ENCODE measurements at regions not wholly inside any gene's neighbourhood (a gene's known extent, or its start where the extent isn't known, plus 50 kb on each side); places are given as distances from the start of the nearest gene placed in this dataset.
"Not testable (repeated sequence)": the region's sequence is repeated elsewhere in the genome, so short reads cannot be mapped to it uniquely, and the experiment has no call there.

DNA sequence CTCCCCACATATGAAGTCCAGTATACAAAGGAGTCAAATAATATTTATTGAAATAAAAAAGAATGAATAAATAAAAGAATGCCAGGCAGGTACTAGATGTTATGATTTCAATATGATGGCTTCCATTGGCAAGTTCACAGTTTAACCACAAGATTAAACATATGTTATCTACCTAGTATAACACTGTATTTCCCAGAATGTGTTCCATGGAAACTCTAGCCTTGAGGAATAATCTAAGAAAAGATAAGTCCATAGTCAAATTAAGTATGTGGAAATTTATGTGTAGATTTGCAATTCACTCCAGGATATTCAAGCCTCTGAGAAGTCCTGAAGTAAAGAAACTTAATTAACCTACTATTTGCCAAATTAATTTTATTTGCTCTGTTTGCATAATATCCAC, 71.1 kb upstream of the FMNL2 start:
- H3K4me3 ChIP-seq, result no peak overlapping the region
- TF ChIP-seq, protein P1, sequence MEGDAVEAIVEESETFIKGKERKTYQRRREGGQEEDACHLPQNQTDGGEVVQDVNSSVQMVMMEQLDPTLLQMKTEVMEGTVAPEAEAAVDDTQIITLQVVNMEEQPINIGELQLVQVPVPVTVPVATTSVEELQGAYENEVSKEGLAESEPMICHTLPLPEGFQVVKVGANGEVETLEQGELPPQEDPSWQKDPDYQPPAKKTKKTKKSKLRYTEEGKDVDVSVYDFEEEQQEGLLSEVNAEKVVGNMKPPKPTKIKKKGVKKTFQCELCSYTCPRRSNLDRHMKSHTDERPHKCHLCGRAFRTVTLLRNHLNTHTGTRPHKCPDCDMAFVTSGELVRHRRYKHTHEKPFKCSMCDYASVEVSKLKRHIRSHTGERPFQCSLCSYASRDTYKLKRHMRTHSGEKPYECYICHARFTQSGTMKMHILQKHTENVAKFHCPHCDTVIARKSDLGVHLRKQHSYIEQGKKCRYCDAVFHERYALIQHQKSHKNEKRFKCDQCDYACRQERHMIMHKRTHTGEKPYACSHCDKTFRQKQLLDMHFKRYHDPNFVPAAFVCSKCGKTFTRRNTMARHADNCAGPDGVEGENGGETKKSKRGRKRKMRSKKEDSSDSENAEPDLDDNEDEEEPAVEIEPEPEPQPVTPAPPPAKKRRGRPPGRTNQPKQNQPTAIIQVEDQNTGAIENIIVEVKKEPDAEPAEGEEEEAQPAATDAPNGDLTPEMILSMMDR (IDR thresholded peaks at IDR 0.05), result no peak
- no peak overlapping the region for H3K27ac ChIP-seq
- no peak for DNase-seq (ENCODE audit: low spot score)

DNA sequence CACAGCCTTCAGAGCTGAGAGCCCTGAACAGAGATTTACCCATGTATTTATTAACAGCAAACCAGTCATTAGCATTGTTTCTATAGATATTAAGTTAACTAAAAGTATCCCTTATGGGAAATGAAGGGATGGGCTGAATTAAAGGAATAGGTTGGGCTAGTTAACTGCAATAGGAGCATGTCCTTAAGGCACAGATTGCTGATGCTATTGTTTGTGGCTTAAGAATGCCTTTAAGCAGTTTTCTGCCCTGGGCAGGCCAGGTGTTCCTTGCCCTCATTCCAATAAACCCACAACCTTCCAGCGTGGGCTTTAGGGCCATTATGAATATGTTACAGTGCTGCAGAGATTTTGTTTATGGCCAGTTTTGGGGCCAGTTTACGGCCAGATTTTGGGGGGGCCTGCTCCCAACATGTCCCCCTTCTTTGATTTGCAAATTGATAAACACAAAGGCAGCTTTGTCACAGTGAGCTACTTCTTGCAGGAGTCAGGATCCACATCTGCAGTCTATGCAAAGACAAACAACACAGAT, 61.2 kb upstream of the FMNL2 start:
- not testable (repeated sequence) for H3K27ac ChIP-seq; H3K4me3 ChIP-seq; DNase-seq (ENCODE audit: low spot score)

DNA sequence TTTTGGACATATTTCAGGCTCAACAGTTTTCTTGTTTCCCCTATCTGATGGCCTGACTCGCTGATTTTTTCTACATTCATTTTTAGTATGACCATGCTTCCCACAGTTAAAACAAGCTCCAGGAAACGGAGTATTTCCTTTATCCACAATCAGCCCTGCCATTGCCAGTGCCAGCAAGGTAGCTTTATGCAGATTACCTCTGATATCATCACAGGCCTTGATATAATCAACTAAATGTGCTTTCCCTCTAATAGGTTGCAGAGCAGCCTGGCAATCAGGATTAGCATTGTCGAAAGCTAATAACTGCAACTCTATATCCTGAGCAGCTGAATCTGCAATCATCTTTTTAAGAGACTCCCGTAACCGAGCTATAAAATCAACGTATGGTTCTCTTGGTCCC, 57.1 kb upstream of the FMNL2 start:
- H3K27ac ChIP-seq; DNase-seq (ENCODE audit: low spot score); H3K4me3 ChIP-seq: not testable (repeated sequence)

DNA sequence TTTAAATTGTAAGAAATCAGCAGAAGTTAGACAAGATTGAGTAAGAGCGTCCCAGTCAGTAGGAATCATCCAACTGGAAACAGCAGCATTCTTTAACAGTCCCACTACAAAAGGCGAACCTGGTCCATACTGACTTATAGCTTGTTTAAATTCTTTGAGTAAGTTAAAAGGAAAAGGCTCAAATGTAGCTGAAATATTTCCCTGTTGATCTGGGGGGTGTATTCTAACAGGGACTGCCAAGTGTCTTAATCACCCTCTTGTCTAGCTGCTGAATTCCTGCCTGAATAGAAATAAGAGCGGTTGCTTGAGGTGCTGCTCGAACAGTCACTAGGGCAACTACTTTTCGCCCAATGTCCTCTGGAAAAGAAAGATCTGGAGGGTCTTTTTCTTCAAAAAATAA, 56.4 kb upstream of the FMNL2 start:
- H3K27ac ChIP-seq, result no peak overlapping the region
- H3K4me3 ChIP-seq, result no peak overlapping the region
- TF ChIP-seq, protein P1 (IDR thresholded peaks at IDR 0.05), result no peak
- no peak for DNase-seq (ENCODE audit: low spot score)

DNA sequence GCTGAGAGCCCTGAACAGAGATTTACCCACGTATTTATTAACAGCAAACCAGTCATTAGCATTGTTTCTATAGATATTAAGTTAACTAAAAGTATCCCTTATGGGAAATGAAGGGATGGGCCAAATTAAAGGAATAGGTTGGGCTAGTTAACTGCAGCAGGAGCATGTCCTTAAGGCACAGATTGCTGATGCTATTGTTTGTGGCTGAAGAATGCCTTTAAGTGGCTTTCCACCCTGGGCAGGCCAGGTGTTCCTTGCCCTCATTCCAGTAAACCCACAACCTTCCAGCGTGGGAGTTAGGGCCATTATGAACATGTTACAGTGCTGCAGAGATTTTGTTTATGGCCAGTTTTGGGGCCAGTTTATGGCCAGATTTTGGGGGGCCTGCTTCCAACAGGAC, 55.6 kb upstream of the FMNL2 start:
- not testable (repeated sequence) for H3K4me3 ChIP-seq; H3K27ac ChIP-seq; DNase-seq (ENCODE audit: low spot score)

DNA sequence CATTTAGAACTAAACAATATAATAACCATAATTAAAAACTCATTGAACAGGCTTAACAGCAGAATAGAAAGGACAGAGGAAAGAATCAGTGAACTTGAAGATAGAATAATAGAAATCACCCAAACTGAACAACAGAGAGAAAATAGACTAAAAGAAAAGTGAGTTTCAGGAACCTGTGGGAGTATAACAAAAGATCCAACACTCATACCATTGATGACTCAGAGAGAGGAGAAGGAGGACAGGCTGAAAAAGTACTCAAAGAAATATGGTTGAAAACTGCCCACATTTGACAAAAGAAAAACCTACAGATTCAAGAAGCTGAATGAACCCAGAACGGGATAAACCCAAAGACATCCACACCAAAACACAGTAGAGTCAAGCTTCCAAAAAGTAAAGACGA, 54.2 kb upstream of the FMNL2 start:
- Histone ChIP-seq H3K27ac (no peak overlapping the region), H3K4me3 (no peak overlapping the region)
- DNase-seq (ENCODE audit: low spot score), result no peak
- TF ChIP-seq, protein P1 (IDR thresholded peaks at IDR 0.05), result no peak

DNA sequence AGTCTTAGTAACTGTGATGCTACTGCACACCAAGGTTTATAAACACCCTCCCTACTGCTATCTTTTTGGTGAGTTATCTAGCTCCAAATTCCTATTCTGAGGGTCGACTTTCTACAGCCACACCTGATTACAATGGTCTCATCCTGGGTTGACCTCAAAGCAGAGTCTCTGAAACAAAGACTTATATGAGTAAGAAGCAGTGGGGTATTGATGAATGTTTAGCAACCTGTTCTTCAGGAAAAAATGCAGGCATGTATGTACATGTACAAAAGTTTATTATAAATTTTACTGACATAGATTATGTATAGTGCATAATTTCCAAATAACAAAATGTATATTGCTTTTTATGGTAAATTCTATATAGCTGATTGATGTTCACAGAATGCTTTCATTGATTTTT, 51.6 kb upstream of the FMNL2 start:
- TF ChIP-seq, protein P1 (IDR thresholded peaks at IDR 0.05), result no peak
- H3K27ac ChIP-seq, result no peak overlapping the region
- DNase-seq (ENCODE audit: low spot score), result no peak
- no peak overlapping the region for H3K4me3 ChIP-seq

DNA sequence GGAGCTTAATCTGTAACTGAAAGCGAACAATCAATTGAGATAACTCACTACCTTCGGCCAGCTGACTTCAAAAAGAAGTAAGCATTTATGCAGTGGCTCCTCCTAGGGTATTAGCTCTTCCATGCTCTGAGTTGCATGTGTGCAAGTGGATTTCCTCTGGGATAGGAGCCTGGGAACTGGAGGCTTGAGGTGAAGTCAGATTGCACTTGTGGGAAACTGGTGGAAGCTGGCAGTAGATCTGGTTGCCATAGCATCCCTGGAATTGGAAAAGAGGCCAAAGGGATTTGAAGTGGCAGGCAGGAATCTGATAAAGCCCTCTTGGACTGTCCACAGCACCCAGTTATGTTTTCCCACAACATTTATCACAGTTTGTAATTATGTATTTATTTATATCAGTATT, 50.6 kb upstream of the FMNL2 start:
- H3K4me3 ChIP-seq, result no peak overlapping the region
- TF ChIP-seq, protein P1 (IDR thresholded peaks at IDR 0.05), result no peak
- no peak for DNase-seq (ENCODE audit: low spot score)
- H3K27ac ChIP-seq, result no peak overlapping the region
